Astrocyte (in vitro differentiated cells and primary cell): ENCODE measurements at regions not wholly inside any gene's neighbourhood (a gene's known extent, or its start where the extent isn't known, plus 50 kb on each side); places are given as distances from the start of the nearest gene placed in this dataset.

ENCODE experiments used
- DNase-seq: peaks from one replicate; pipeline ENCODE4 v3.0.0-alpha.2; 2010; ENCODE audit warnings: low read depth
- FAIRE-seq: peaks from 2 replicates; lab custom pipeline; 2011; peaks lifted over from hg19 to GRCh38; lab: Jason Lieb, UNC
- H2AFZ ChIP-seq: 2 replicates; pipeline ENCODE4 v1.6.0; 2012; ENCODE audit warnings: low read depth, low read length, inconsistent platforms
- H3K27ac ChIP-seq: 2 replicates; pipeline ENCODE4 v1.5.1; 2011; ENCODE audit warnings: low read depth, low read length, inconsistent platforms
- H3K27me3 ChIP-seq: 2 replicates; pipeline ENCODE4 v1.6.0; 2011; ENCODE audit warnings: low read length, inconsistent platforms; ENCODE audit not compliant: insufficient read depth
- H3K36me3 ChIP-seq: 2 replicates; pipeline ENCODE4 v1.5.1; 2011; ENCODE audit warnings: low read length, inconsistent platforms; ENCODE audit not compliant: insufficient read depth
- H3K4me1 ChIP-seq: 2 replicates; pipeline ENCODE4 v1.5.1; 2011; ENCODE audit warnings: low read length, inconsistent platforms; ENCODE audit not compliant: insufficient read depth
- H3K4me2 ChIP-seq: 2 replicates; pipeline ENCODE4 v1.6.0; 2012; ENCODE audit warnings: low read length, inconsistent platforms
- H3K4me3 ChIP-seq: 2 replicates; pipeline ENCODE4 v1.5.1; 2011; ENCODE audit warnings: low read depth, mild to moderate bottlenecking, low read length, inconsistent platforms; ENCODE audit not compliant: insufficient read depth
- H3K79me2 ChIP-seq: 2 replicates; pipeline ENCODE4 v1.6.0; 2012; ENCODE audit warnings: mild to moderate bottlenecking, low read length, inconsistent platforms; ENCODE audit not compliant: insufficient read depth
- H3K9ac ChIP-seq: 2 replicates; pipeline ENCODE4 v1.6.0; 2012; ENCODE audit warnings: mild to moderate bottlenecking, low read length, inconsistent platforms
- H3K9me3 ChIP-seq: 2 replicates; pipeline ENCODE4 v1.5.1; 2012; ENCODE audit warnings: low read depth, mild to moderate bottlenecking, low read length, inconsistent platforms; ENCODE audit not compliant: insufficient read depth
- H4K20me1 ChIP-seq: 2 replicates; pipeline ENCODE4 v1.6.0; 2012; ENCODE audit warnings: low read length, inconsistent platforms; ENCODE audit not compliant: insufficient read depth
- H3K27ac Mint-ChIP-seq: one replicate; pipeline ENCODE4 v1.8.0; 2021; ENCODE audit warnings: mild to moderate bottlenecking, mixed read lengths; ENCODE audit not compliant: unreplicated experiment
- H3K27me3 Mint-ChIP-seq: one replicate; pipeline ENCODE4 v1.8.0; 2021; ENCODE audit warnings: low read depth, mixed read lengths; ENCODE audit not compliant: unreplicated experiment
- H3K36me3 Mint-ChIP-seq: one replicate; pipeline ENCODE4 v1.8.0; 2021; ENCODE audit warnings: low read depth, mixed read lengths; ENCODE audit not compliant: unreplicated experiment
- H3K4me1 Mint-ChIP-seq: one replicate; pipeline ENCODE4 v1.8.0; 2021; ENCODE audit warnings: low read depth, mixed read lengths; ENCODE audit not compliant: unreplicated experiment
- H3K4me3 Mint-ChIP-seq: one replicate; pipeline ENCODE4 v1.8.0; 2021; ENCODE audit warnings: mild to moderate bottlenecking, moderate library complexity, mixed read lengths; ENCODE audit not compliant: unreplicated experiment
- H3K9me3 Mint-ChIP-seq: one replicate; pipeline ENCODE4 v1.8.0; 2021; ENCODE audit warnings: mild to moderate bottlenecking, mixed read lengths; ENCODE audit not compliant: unreplicated experiment
- CTCF ChIP-seq: IDR thresholded peaks from 2 replicates; pipeline ENCODE4 v1.5.1; 2011; ENCODE audit warnings: low read depth, mild to moderate bottlenecking, inconsistent platforms, low read length, moderate library complexity; ENCODE audit not compliant: insufficient read depth
- EZH2 ChIP-seq: IDR thresholded peaks from 2 replicates; pipeline ENCODE4 v1.6.1; 2012; ENCODE audit warnings: mild to moderate bottlenecking, low read length, inconsistent platforms; ENCODE audit not compliant: insufficient read depth

GRCh38 chr1:102782144-102782543 lies 326.2 kb downstream of the COL11A1 start:
- no peaks in the 10 kb centered on the region for H3K79me2 ChIP-seq
- H3K27me3 Mint-ChIP-seq, result no peaks in the 10 kb centered on the region
- H3K27ac Mint-ChIP-seq, result no peak overlapping the region
- peaks cover 8% of the 10 kb centered on the region for H3K9me3 Mint-ChIP-seq
- H3K36me3 Mint-ChIP-seq, result no peaks in the 10 kb centered on the region
- H3K27ac ChIP-seq, result no peak overlapping the region
- FAIRE-seq (no peak), DNase-seq (no peak)
- no peaks in the 10 kb centered on the region for H4K20me1 ChIP-seq
- H3K4me1 Mint-ChIP-seq, result no peaks in the 10 kb centered on the region
- H2AFZ ChIP-seq, result no peak overlapping the region
- H3K9ac ChIP-seq, result no peak overlapping the region
- no peak overlapping the region for H3K4me3 Mint-ChIP-seq
- H3K4me2 ChIP-seq, result no peak overlapping the region
- H3K36me3 ChIP-seq, result no peaks in the 10 kb centered on the region
- H3K4me3 ChIP-seq, result no peak overlapping the region
- no peaks in the 10 kb centered on the region for H3K27me3 ChIP-seq
- TF ChIP-seq CTCF (no peak), EZH2 (no peak)
- H3K9me3 ChIP-seq, result peaks cover 7% of the 10 kb centered on the region
- no peaks in the 10 kb centered on the region for H3K4me1 ChIP-seq

- no peak for FAIRE-seq
- H2AFZ ChIP-seq, result no peak overlapping the region
- no peaks in the 10 kb centered on the region for H3K4me1 Mint-ChIP-seq
- H4K20me1 ChIP-seq, result no peaks in the 10 kb centered on the region
- no peaks in the 10 kb centered on the region for H3K4me1 ChIP-seq
- H3K36me3 Mint-ChIP-seq, result no peaks in the 10 kb centered on the region
- no peaks in the 10 kb centered on the region for H3K27me3 ChIP-seq
- no peak overlapping the region for H3K9ac ChIP-seq
- no peak for DNase-seq
- no peak overlapping the region for H3K4me3 ChIP-seq
- H3K27ac Mint-ChIP-seq, result no peak overlapping the region
- H3K27me3 Mint-ChIP-seq, result peaks cover 2% of the 10 kb centered on the region
- H3K4me3 Mint-ChIP-seq, result no peak overlapping the region
- H3K9me3 Mint-ChIP-seq, result no peaks in the 10 kb centered on the region
- TF ChIP-seq CTCF, result no peak
- TF ChIP-seq EZH2, result no peak
- no peak overlapping the region for H3K4me2 ChIP-seq
- H3K27ac ChIP-seq, result no peak overlapping the region
- H3K9me3 ChIP-seq, result no peaks in the 10 kb centered on the region
- H3K79me2 ChIP-seq, result no peaks in the 10 kb centered on the region
- no peaks in the 10 kb centered on the region for H3K36me3 ChIP-seq
Observed at GRCh38 chr1:102776071-102776470, 332.3 kb downstream of the COL11A1 start.

GRCh38 chr1:102772831-102773230 lies 335.5 kb downstream of the COL11A1 start:
- no peak overlapping the region for H3K9ac ChIP-seq
- no peak overlapping the region for H3K27ac ChIP-seq
- H3K27me3 ChIP-seq, result no peaks in the 10 kb centered on the region
- Mint-ChIP-seq H3K4me3 (no peak overlapping the region), H3K27me3 (peaks cover 2% of the 10 kb centered on the region), H3K27ac (no peak overlapping the region), H3K36me3 (no peaks in the 10 kb centered on the region), H3K4me1 (no peaks in the 10 kb centered on the region), H3K9me3 (no peaks in the 10 kb centered on the region)
- H4K20me1 ChIP-seq, result no peaks in the 10 kb centered on the region
- H3K79me2 ChIP-seq, result no peaks in the 10 kb centered on the region
- H3K4me3 ChIP-seq, result no peak overlapping the region
- no peak overlapping the region for H2AFZ ChIP-seq
- H3K4me2 ChIP-seq, result no peak overlapping the region
- DNase-seq, result no peak
- no peaks in the 10 kb centered on the region for H3K36me3 ChIP-seq
- H3K9me3 ChIP-seq, result no peaks in the 10 kb centered on the region
- TF ChIP-seq CTCF (no peak), EZH2 (no peak)
- no peak for FAIRE-seq
- H3K4me1 ChIP-seq, result no peaks in the 10 kb centered on the region
